Chondrocyte (in vitro differentiated cells): ENCODE measurements at regions not wholly inside any gene's neighbourhood (a gene's known extent, or its start where the extent isn't known, plus 50 kb on each side); places are given as distances from the start of the nearest gene placed in this dataset.

Source experiments
- DNase-seq: peaks from one replicate; pipeline ENCODE4 v3.0.0; 2021; ENCODE audit warnings: mixed read lengths, low spot score
- H3K27ac Mint-ChIP-seq: one replicate; pipeline ENCODE4 v1.8.0; 2021; ENCODE audit warnings: mild to moderate bottlenecking, moderate library complexity, mixed read lengths; ENCODE audit not compliant: unreplicated experiment
- H3K27me3 Mint-ChIP-seq: 2 replicates; pipeline ENCODE4 v1.8.0; 2021; ENCODE audit warnings: low read depth, mixed read lengths
- H3K36me3 Mint-ChIP-seq: 2 replicates; pipeline ENCODE4 v1.8.0; 2021; ENCODE audit warnings: low read depth, mixed read lengths
- H3K4me1 Mint-ChIP-seq: 2 replicates; pipeline ENCODE4 v1.8.0; 2021; ENCODE audit warnings: low read depth, mild to moderate bottlenecking, mixed read lengths
- H3K4me3 Mint-ChIP-seq: one replicate; pipeline ENCODE4 v1.8.0; 2021; ENCODE audit warnings: mild to moderate bottlenecking, moderate library complexity, mixed read lengths; ENCODE audit not compliant: unreplicated experiment
- H3K9me3 Mint-ChIP-seq: 2 replicates; pipeline ENCODE4 v1.8.0; 2021; ENCODE audit warnings: low read depth, mixed read lengths
- CTCF ChIP-seq: fragments of 200-600 bp; sonication (generic); IDR thresholded peaks from 2 replicates; pipeline ENCODE4 v1.5.0; 2021; ENCODE audit warnings: antibody characterized with exemption, mild to moderate bottlenecking, moderate library complexity

- no peaks in the 10 kb centered on the region for H3K9me3 Mint-ChIP-seq
- H3K36me3 Mint-ChIP-seq = peaks cover 4% of the 10 kb centered on the region
- H3K4me1 Mint-ChIP-seq = peaks cover 55% of the 10 kb centered on the region
- no peak for DNase-seq
- H3K4me3 Mint-ChIP-seq = no peak overlapping the region
- H3K27me3 Mint-ChIP-seq = no peaks in the 10 kb centered on the region
- TF ChIP-seq CTCF = no peak
- no peak overlapping the region for H3K27ac Mint-ChIP-seq
Observed at GRCh38 chr14:100381395-100382105, 58.4 kb downstream of the SLC25A47 start.

DNA sequence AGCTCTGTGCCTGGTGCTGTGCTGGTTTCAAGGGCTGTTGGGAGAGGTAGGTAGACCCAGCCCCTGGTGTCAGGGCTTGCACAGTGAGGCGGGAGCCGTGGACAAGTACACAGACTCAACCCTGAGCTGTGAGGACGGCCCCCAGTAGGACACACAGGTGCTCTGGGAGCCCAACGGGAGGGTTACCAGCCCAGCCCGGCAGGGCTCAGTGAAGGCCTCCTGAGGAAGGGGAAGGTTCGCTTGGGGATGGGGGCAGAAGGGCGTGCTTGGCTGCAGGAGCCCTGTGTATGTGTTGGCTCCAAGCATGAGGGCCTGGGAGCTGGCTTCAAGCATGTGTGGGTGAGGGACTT is 58.9 kb downstream of the SLC25A47 start:
- Mint-ChIP-seq H3K4me3 (no peak overlapping the region), H3K4me1 (peaks cover 55% of the 10 kb centered on the region), H3K36me3 (peaks cover 4% of the 10 kb centered on the region), H3K27ac (no peak overlapping the region), H3K27me3 (no peaks in the 10 kb centered on the region), H3K9me3 (no peaks in the 10 kb centered on the region)
- no peak for TF ChIP-seq CTCF
- DNase-seq = no peak

- TF ChIP-seq CTCF = peak; percentile 91
- H3K9me3 Mint-ChIP-seq = no peaks in the 10 kb centered on the region
- H3K4me1 Mint-ChIP-seq = peaks cover 62% of the 10 kb centered on the region
- peak overlapping the region; percentile 88 for H3K27ac Mint-ChIP-seq
- H3K36me3 Mint-ChIP-seq = peaks cover 4% of the 10 kb centered on the region
- DNase-seq = no peak
- H3K27me3 Mint-ChIP-seq = no peaks in the 10 kb centered on the region
- H3K4me3 Mint-ChIP-seq = no peak overlapping the region
Observed at GRCh38 chr14:100383727-100384158, 60.6 kb downstream of the SLC25A47 start.

DNA sequence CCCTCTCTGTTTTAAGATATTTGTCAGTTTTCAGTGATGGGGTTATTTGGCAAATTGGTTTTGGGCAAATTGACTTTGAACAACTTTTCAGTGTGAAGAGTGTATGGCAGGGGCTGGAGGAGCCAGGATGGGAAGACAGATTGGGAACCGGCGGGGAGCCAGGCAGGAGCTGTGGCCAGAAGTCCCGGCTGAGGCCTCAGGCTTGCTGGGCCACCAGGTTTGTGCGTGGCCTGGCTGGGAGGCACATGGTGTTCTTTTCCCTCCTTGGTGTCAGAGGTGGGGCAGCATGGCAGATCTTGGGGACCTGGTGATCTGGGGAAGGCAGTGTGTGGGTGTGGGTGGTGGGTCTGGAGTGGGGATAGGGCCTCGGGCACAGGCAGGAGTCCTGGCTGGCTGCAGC is 61.1 kb downstream of the SLC25A47 start:
- Mint-ChIP-seq H3K27ac (peak overlapping the region; percentile 88), H3K9me3 (no peaks in the 10 kb centered on the region), H3K4me1 (peaks cover 67% of the 10 kb centered on the region), H3K36me3 (peaks cover 4% of the 10 kb centered on the region), H3K27me3 (no peaks in the 10 kb centered on the region), H3K4me3 (no peak overlapping the region)
- TF ChIP-seq CTCF = no peak
- DNase-seq = no peak

GRCh38 chr14:100384819-100385813 is 62.0 kb downstream of the SLC25A47 start:
- Mint-ChIP-seq H3K4me3 (peak overlapping the region; percentile 46), H3K4me1 (peaks cover 72% of the 10 kb centered on the region)
- no peak for DNase-seq

More at GRCh38 chr14:100384819-100385813, 62.0 kb downstream of the SLC25A47 start:
- Mint-ChIP-seq H3K9me3 (no peaks in the 10 kb centered on the region), H3K27ac (peak overlapping the region; percentile 88), H3K36me3 (peaks cover 5% of the 10 kb centered on the region), H3K27me3 (no peaks in the 10 kb centered on the region)
- TF ChIP-seq CTCF = peak; percentile 90
